ENCODE measurements at regions not wholly inside any gene's neighbourhood (a gene's known extent, or its start where the extent isn't known, plus 50 kb on each side); places are given as distances from the start of the nearest gene placed in this dataset.

- TF ChIP-seq GATA2 (IDR thresholded peaks at IDR 0.05; ENCODE audit: low read depth, low read length) (no peak), GATA3 (IDR thresholded peaks at IDR 0.05; ENCODE audit: low read depth, low read length) (no peak)
These were observed 208.0 kb upstream of the ARRDC3 start for GRCh38 chr5:91591076-91591475.
